ENCODE measurements at regions not wholly inside any gene's neighbourhood (a gene's known extent, or its start where the extent isn't known, plus 50 kb on each side); places are given as distances from the start of the nearest gene placed in this dataset.

DNA sequence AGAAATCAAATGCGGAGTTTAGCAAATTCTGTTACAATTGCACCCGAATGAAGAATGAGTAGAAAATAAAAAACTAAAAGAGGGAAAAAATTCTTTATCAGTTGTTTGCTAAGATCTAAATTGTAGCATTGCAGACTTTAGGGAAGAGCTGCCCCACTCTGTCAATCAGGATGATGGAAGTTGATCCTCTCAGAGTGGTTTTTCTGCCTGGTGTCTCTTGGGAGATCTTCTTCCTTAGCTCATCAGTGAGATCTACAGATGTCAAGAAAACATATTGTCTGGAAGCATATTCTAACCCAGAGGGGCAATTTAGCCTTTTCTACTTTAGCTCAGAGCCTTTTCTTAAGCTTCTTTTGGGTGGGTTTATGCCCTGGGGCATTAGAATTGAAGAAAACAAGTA is 223.2 kb upstream of the PCDH17 start:
- Histone ChIP-seq H3K4me1 (no peaks in the 10 kb centered on the region), H3K4me3 (no peak overlapping the region), H3K9me3 (replicated peaks) (no peaks in the 10 kb centered on the region), H3K36me3 (no peaks in the 10 kb centered on the region), H3K27me3 (no peaks in the 10 kb centered on the region), H3K27ac (no peak overlapping the region)
- no peak for DNase-seq

DNA sequence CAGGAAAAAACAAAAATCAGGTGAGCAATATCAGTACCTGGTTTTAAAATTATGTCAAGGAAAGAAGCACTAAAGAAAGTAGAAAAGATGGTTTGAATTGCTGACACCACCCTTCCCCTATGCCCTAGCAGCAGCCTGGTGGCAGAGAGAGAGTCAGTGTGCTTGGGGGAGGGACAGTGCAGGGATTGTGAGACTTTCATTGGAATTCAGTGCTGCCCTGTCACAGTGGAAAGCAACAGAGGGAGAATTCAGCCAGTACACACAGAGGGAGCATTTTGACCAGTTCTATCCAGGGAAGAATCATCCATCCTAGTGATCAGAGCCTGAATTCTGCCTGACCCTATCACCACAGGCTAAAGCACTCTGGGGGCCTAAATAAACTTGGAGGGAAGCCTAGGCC is 222.4 kb upstream of the PCDH17 start:
- H3K4me1 ChIP-seq, result no peaks in the 10 kb centered on the region
- H3K36me3 ChIP-seq, result no peaks in the 10 kb centered on the region
- no peaks in the 10 kb centered on the region for H3K9me3 ChIP-seq (replicated peaks)
- no peak overlapping the region for H3K4me3 ChIP-seq
- H3K27me3 ChIP-seq, result no peaks in the 10 kb centered on the region
- no peak overlapping the region for H3K27ac ChIP-seq
- DNase-seq, result no peak

DNA sequence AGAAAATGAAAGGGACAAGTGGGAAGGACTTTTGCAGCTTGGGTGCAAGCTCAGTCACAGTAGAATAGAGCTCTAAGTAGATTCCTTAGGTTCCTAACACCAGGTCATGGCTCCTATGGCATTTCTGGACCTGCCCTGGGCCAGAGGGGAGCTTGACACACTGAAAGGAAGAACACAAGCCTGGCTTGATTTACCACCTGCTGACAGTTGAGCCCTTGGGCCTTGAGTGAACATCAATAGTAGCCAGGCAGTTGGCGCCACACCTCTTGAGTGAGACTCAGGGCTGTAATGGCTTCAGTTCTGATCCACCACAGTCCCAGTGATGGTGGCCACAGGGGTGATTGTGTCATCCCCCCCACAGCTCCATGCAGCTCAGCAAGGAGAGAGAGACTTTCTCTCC is 221.9 kb upstream of the PCDH17 start:
- DNase-seq, result no peak
- H3K27me3 ChIP-seq, result no peaks in the 10 kb centered on the region
- H3K9me3 ChIP-seq (replicated peaks), result no peaks in the 10 kb centered on the region
- H3K36me3 ChIP-seq, result no peaks in the 10 kb centered on the region
- H3K27ac ChIP-seq, result no peak overlapping the region
- no peak overlapping the region for H3K4me3 ChIP-seq
- no peaks in the 10 kb centered on the region for H3K4me1 ChIP-seq

- no peaks in the 10 kb centered on the region for H3K27me3 ChIP-seq
- no peaks in the 10 kb centered on the region for H3K36me3 ChIP-seq
- no peak overlapping the region for H3K4me3 ChIP-seq
- no peak for DNase-seq
- H3K27ac ChIP-seq, result no peak overlapping the region
- H3K4me1 ChIP-seq, result no peaks in the 10 kb centered on the region
- H3K9me3 ChIP-seq (replicated peaks), result no peaks in the 10 kb centered on the region
These were observed 213.4 kb upstream of the PCDH17 start for GRCh38 chr13:57418067-57418677.

GRCh38 chr13:57424379-57424778 is 207.2 kb upstream of the PCDH17 start:
- Histone ChIP-seq H3K27ac (no peak overlapping the region), H3K4me1 (no peaks in the 10 kb centered on the region), H3K9me3 (replicated peaks) (no peaks in the 10 kb centered on the region), H3K4me3 (no peak overlapping the region), H3K27me3 (no peaks in the 10 kb centered on the region), H3K36me3 (no peaks in the 10 kb centered on the region)
- no peak for DNase-seq

GRCh38 chr13:57425531-57425930 is 206.0 kb upstream of the PCDH17 start:
- no peak overlapping the region for H3K4me3 ChIP-seq
- no peak for DNase-seq
- no peaks in the 10 kb centered on the region for H3K4me1 ChIP-seq
- H3K36me3 ChIP-seq, result no peaks in the 10 kb centered on the region
- no peaks in the 10 kb centered on the region for H3K27me3 ChIP-seq
- H3K9me3 ChIP-seq (replicated peaks), result no peaks in the 10 kb centered on the region
- no peak overlapping the region for H3K27ac ChIP-seq

DNA sequence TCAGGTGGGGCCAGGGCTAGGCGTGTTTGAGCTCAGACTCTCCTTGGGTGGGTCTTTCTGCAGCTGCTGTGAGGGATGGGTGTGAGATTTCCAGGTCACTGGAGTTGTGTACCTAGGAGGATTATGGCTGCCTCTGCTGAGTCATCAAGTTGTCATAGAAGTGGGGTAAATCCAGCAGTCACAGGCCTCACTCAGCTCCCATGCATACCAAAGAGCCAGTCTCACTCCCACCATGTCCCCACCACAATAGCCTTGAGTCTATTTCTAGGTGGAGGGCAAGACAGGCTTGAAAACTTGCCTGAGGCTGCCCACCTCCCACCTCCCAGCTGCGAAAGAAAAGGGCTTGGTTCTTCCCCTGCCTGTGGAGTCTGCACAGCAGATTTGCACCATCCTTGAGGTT is 194.0 kb upstream of the PCDH17 start:
- Histone ChIP-seq H3K4me1 (no peaks in the 10 kb centered on the region; the same call in 1 of the 2 replicates), H3K27ac (no peak overlapping the region), H3K27me3 (no peaks in the 10 kb centered on the region), H3K4me3 (no peak overlapping the region), H3K36me3 (no peaks in the 10 kb centered on the region), H3K9me3 (replicated peaks) (no peaks in the 10 kb centered on the region)
- DNase-seq, result peak; percentile 17 to 24

- no peak overlapping the region for H3K27ac ChIP-seq
- H3K9me3 ChIP-seq (replicated peaks), result no peaks in the 10 kb centered on the region
- no peak overlapping the region for H3K4me3 ChIP-seq
- no peaks in the 10 kb centered on the region; the same call in 1 of the 2 replicates for H3K4me1 ChIP-seq
- no peaks in the 10 kb centered on the region for H3K36me3 ChIP-seq
- no peak for DNase-seq
- no peaks in the 10 kb centered on the region for H3K27me3 ChIP-seq
These were observed 193.5 kb upstream of the PCDH17 start for GRCh38 chr13:57438072-57438471.

DNA sequence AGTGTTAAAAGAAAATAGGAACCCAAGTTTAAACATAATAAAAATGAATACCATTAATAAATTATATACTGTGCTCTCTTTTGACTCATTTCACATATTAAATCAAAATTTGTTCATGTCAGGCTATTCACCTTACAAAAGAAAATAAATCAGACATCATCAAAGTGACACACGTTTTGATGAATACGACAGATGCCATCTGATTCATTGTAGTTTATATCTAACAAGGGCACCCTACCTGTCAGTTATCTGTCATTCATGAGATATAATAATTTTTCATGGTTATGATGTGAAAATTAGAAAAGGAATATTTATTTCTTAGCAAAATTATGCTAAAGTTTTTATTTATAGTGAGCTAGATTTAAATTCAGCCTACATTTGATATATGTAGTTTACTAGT is 188.1 kb upstream of the PCDH17 start:
- no peaks in the 10 kb centered on the region for H3K27me3 ChIP-seq
- H3K4me1 ChIP-seq, result no peaks in the 10 kb centered on the region
- no peaks in the 10 kb centered on the region for H3K9me3 ChIP-seq (replicated peaks)
- DNase-seq, result no peak
- H3K36me3 ChIP-seq, result no peaks in the 10 kb centered on the region
- no peak overlapping the region for H3K4me3 ChIP-seq
- no peak overlapping the region for H3K27ac ChIP-seq

DNA sequence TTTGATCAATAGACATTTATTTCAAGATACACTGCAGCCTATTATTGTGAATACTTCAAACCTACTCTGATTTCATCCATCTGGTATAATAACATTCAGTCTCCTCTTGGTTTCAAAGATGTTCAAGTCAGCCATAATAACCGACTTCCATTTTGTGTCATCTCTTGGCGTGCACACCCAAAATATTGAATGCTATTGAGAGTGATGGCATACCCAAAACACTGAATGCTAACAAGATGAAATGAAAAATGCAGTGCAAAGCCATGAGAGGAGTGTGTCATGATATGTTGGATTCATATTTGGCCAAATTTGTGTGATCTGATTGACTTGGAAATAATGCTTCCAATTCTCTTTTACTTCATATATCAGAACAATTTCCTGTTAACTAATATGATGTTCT is 181.2 kb upstream of the PCDH17 start:
- Histone ChIP-seq H3K27ac (no peak overlapping the region), H3K27me3 (no peaks in the 10 kb centered on the region), H3K4me1 (no peaks in the 10 kb centered on the region), H3K9me3 (replicated peaks) (no peaks in the 10 kb centered on the region), H3K36me3 (no peaks in the 10 kb centered on the region), H3K4me3 (no peak overlapping the region)
- DNase-seq, result no peak

DNA sequence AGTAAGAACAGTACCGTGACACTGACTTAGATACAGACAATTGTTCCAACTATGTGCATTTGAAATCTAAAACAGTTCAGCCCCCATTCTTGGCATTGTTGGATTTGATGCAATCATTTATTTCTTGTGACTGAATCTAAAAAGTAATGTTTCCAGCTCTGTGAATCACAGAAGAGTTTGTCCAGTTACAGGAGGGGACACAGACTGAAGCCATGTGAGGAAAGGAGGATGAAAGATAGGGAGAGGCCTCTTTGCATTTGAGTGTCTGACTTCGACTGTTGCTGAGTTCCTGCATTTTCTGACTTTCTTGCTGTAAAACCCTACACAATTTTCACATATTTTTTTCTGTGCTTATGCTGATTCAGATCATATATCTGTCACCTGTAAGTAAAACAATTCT is 179.3 kb upstream of the PCDH17 start:
- no peaks in the 10 kb centered on the region for H3K4me1 ChIP-seq
- H3K4me3 ChIP-seq, result no peak overlapping the region
- no peaks in the 10 kb centered on the region for H3K27me3 ChIP-seq
- H3K9me3 ChIP-seq (replicated peaks), result no peaks in the 10 kb centered on the region
- DNase-seq, result no peak
- H3K36me3 ChIP-seq, result no peaks in the 10 kb centered on the region
- no peak overlapping the region for H3K27ac ChIP-seq

GRCh38 chr13:57470491-57470890 is 161.1 kb upstream of the PCDH17 start:
- Histone ChIP-seq H3K9me3 (replicated peaks) (no peaks in the 10 kb centered on the region), H3K36me3 (no peaks in the 10 kb centered on the region), H3K4me1 (no peaks in the 10 kb centered on the region), H3K27me3 (no peaks in the 10 kb centered on the region), H3K4me3 (no peak overlapping the region), H3K27ac (no peak overlapping the region)
- no peak for DNase-seq

DNA sequence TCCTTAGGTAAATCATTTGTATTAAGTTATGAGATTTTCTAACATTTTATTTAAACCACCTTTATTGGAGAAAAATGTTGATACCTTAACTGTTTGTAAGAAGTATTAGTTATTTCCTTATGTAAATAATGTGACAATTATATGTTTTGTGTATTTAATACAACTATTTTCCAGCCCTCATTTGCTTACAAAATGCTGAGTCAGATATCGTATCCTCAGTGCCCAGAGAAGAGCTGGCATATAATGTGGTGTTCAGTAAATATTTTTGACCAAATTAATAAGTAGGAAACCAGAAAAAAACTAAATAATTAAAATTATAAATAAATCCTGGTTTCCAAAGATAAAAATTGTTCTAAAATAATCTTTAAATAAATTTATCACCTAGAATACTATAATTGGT is 140.2 kb upstream of the PCDH17 start:
- Histone ChIP-seq H3K4me3 (no peak overlapping the region), H3K4me1 (no peaks in the 10 kb centered on the region), H3K27ac (no peak overlapping the region), H3K9me3 (replicated peaks) (no peaks in the 10 kb centered on the region), H3K36me3 (no peaks in the 10 kb centered on the region), H3K27me3 (no peaks in the 10 kb centered on the region)
- DNase-seq, result no peak

- no peaks in the 10 kb centered on the region for H3K4me1 ChIP-seq
- no peak overlapping the region for H3K27ac ChIP-seq
- H3K27me3 ChIP-seq, result no peaks in the 10 kb centered on the region
- DNase-seq, result no peak
- no peak overlapping the region for H3K4me3 ChIP-seq
- H3K36me3 ChIP-seq, result no peaks in the 10 kb centered on the region
- no peaks in the 10 kb centered on the region for H3K9me3 ChIP-seq (replicated peaks)
These were observed 123.6 kb upstream of the PCDH17 start for GRCh38 chr13:57507752-57508463.

- Histone ChIP-seq H3K4me3 (no peak overlapping the region), H3K27ac (no peak overlapping the region), H3K27me3 (no peaks in the 10 kb centered on the region), H3K36me3 (no peaks in the 10 kb centered on the region), H3K4me1 (no peaks in the 10 kb centered on the region), H3K9me3 (replicated peaks) (no peaks in the 10 kb centered on the region)
- no peak for DNase-seq
These were observed 119.9 kb upstream of the PCDH17 start for GRCh38 chr13:57511603-57512002.

GRCh38 chr13:57527114-57527735 is 104.3 kb upstream of the PCDH17 start:
- H3K27ac ChIP-seq, result no peak overlapping the region
- H3K4me3 ChIP-seq, result no peak overlapping the region
- no peaks in the 10 kb centered on the region for H3K27me3 ChIP-seq
- no peaks in the 10 kb centered on the region for H3K4me1 ChIP-seq
- DNase-seq, result no peak
- no peaks in the 10 kb centered on the region for H3K9me3 ChIP-seq (replicated peaks)
- no peaks in the 10 kb centered on the region for H3K36me3 ChIP-seq
